Upper lobe of left lung (tissue), 4 donors: ENCODE measurements at regions not wholly inside any gene's neighbourhood (a gene's known extent, or its start where the extent isn't known, plus 50 kb on each side); places are given as distances from the start of the nearest gene placed in this dataset.

Experiments used
- EP300 ChIP-seq, 4 donors: sonication (generic); formaldehyde crosslinking; IDR thresholded peaks; one replicate each; pipeline ENCODE4 v1.5.1; 2017; ENCODE audit warnings: antibody characterized with exemption in 4 of 4, control low read depth in 2 of 4
- POLR2A ChIP-seq, 4 donors: fragments of 450-650 bp; IDR thresholded peaks; one replicate each; pipeline ENCODE4 v1.5.1; 2016 to 2017; ENCODE audit warnings: antibody characterized with exemption in 4 of 4, mild to moderate bottlenecking in 2 of 4
- POLR2AphosphoS5 ChIP-seq, 2 donors: sonication (generic); formaldehyde crosslinking; IDR thresholded peaks; one replicate each; pipeline ENCODE4 v1.5.1; 2017; ENCODE audit warnings: antibody characterized with exemption in 2 of 2
- TF ChIP-seq, protein P1 (sequence below), 6 experiments: fragments of 450-650 bp in 4 of 6; fragments of 200-600 bp in 2 of 6; sonication (generic) in 2 of 6; IDR thresholded peaks; one replicate each; pipeline ENCODE4 v1.5.1; 2016 to 2019; ENCODE audit warnings: antibody characterized with exemption in 6 of 6

GRCh38 chr4:132276989-132277388 is 872.1 kb upstream of the PCDH10 start:
- TF ChIP-seq, protein P1, sequence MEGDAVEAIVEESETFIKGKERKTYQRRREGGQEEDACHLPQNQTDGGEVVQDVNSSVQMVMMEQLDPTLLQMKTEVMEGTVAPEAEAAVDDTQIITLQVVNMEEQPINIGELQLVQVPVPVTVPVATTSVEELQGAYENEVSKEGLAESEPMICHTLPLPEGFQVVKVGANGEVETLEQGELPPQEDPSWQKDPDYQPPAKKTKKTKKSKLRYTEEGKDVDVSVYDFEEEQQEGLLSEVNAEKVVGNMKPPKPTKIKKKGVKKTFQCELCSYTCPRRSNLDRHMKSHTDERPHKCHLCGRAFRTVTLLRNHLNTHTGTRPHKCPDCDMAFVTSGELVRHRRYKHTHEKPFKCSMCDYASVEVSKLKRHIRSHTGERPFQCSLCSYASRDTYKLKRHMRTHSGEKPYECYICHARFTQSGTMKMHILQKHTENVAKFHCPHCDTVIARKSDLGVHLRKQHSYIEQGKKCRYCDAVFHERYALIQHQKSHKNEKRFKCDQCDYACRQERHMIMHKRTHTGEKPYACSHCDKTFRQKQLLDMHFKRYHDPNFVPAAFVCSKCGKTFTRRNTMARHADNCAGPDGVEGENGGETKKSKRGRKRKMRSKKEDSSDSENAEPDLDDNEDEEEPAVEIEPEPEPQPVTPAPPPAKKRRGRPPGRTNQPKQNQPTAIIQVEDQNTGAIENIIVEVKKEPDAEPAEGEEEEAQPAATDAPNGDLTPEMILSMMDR (IDR thresholded peaks at IDR 0.05): no peak
- TF ChIP-seq POLR2A (IDR thresholded peaks at IDR 0.05): no peak
- TF ChIP-seq EP300 (IDR thresholded peaks at IDR 0.05): no peak
- TF ChIP-seq POLR2AphosphoS5 (IDR thresholded peaks at IDR 0.05): no peak
